ENCODE measurements at regions not wholly inside any gene's neighbourhood (a gene's known extent, or its start where the extent isn't known, plus 50 kb on each side); places are given as distances from the start of the nearest gene placed in this dataset.

DNA sequence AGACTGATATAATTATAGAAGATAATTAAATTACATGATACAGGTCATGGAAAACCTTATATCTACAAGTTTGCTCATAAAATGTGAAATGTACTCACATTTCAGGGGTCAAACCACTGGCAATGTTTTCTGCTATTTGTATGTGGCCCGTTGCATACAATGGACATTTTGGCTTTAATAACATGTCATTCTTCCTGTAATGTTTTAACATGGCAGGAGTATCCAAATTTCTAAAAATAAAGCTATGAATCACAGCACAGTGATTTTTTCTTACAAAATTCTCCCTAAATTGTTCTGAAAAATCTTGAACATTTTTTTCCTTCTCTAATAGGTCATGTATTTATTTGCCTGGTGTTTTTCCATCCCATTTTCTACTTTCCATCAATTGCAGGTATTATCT, 305.7 kb downstream of the SMOC2 start:
- Histone ChIP-seq H3K27ac (no peak overlapping the region), H3K4me3 (no peak overlapping the region), H3K4me1 (no peaks in the 10 kb centered on the region), H3K9me3 (no peaks in the 10 kb centered on the region), H3K4me2 (no peak overlapping the region)
- ATAC-seq (no peak), FAIRE-seq (no peak), DNase-seq (ENCODE audit: low read depth in 1 of 2, low spot score in 1 of 2) (no peak)
- CTCF ChIA-PET = no interaction called here
- TF ChIP-seq FOXS1 (CRISPR knock-in tag; IDR thresholded peaks at IDR 0.05) = no peak
- TF ChIP-seq TFCP2L1 (CRISPR knock-in tag; IDR thresholded peaks at IDR 0.05) = no peak
- no peak for TF ChIP-seq JUNB (IDR thresholded peaks at IDR 0.05)
- no peak for TF ChIP-seq POLR2A (IDR thresholded peaks at IDR 0.05; ENCODE audit: low read length)
- no peak for TF ChIP-seq KDM5A (IDR thresholded peaks at IDR 0.05)
- TF ChIP-seq HMGXB4 (CRISPR knock-in tag; IDR thresholded peaks at IDR 0.05; ENCODE audit: borderline replicate concordance) = no peak
- no peak for TF ChIP-seq EHF (CRISPR knock-in tag; IDR thresholded peaks at IDR 0.05)
- no peak for TF ChIP-seq MAFK (IDR thresholded peaks at IDR 0.05; ENCODE audit: partially characterized antibody)
- no peak for TF ChIP-seq RAD21 (conservative IDR thresholded peaks at IDR 0.05 in 1 of 2, IDR thresholded peaks at IDR 0.05 in 1 of 2)
- TF ChIP-seq RCOR1 (IDR thresholded peaks at IDR 0.05; ENCODE audit: low read depth, low read length) = no peak
- TF ChIP-seq ZSCAN20 (CRISPR knock-in tag; IDR thresholded peaks at IDR 0.05) = no peak
- TF ChIP-seq HDAC2 (IDR thresholded peaks at IDR 0.05) = no peak
- no peak for TF ChIP-seq SREBF2 (IDR thresholded peaks at IDR 0.05)
- TF ChIP-seq RNF2 (IDR thresholded peaks at IDR 0.05; ENCODE audit: borderline replicate concordance, low read depth) = no peak
- no peak for TF ChIP-seq BHLHE40 (IDR thresholded peaks at IDR 0.05; ENCODE audit: low read depth, low read length)
- 4% methylated on average over 1 of the region's 1 CpG for WGBS (ENCODE audit: missing lambda C conversion rate)
- POLR2A ChIA-PET = no interaction called here

GRCh38 chr6:168746013-168746412, 305.0 kb downstream of the SMOC2 start:
- Histone ChIP-seq H3K27ac (no peak overlapping the region), H3K4me1 (no peaks in the 10 kb centered on the region), H3K4me3 (no peak overlapping the region), H3K4me2 (no peak overlapping the region), H3K9me3 (no peaks in the 10 kb centered on the region)
- WGBS (ENCODE audit: missing lambda C conversion rate) = 85% methylated on average over 3 of the region's 3 CpGs
- CTCF ChIA-PET = no interaction called here
- ATAC-seq (no peak), FAIRE-seq (no peak), DNase-seq (ENCODE audit: low read depth in 1 of 2, low spot score in 1 of 2) (no peak)
- no peak for TF ChIP-seq SMC3 (IDR thresholded peaks at IDR 0.05)
- POLR2A ChIA-PET = no interaction called here

- H3K27ac ChIP-seq = no peak overlapping the region
- DNase-seq (ENCODE audit: low read depth in 1 of 2, low spot score in 1 of 2) (no peak), FAIRE-seq (no peak), ATAC-seq (no peak)
- 2% methylated on average over 3 of the region's 3 CpGs for WGBS (ENCODE audit: missing lambda C conversion rate)
- no peaks in the 10 kb centered on the region for H3K4me1 ChIP-seq
- CTCF ChIA-PET = interaction anchor here (0.7 kb wide), 1 partner anchor 13 kb away, joined by 3 read pairs; no protein-coding TSS in a partner anchor
- POLR2A ChIA-PET = no interaction called here
- H3K9me3 ChIP-seq = no peaks in the 10 kb centered on the region
- no peak overlapping the region for H3K4me3 ChIP-seq
- H3K4me2 ChIP-seq = no peak overlapping the region
- TF ChIP-seq, protein P1, sequence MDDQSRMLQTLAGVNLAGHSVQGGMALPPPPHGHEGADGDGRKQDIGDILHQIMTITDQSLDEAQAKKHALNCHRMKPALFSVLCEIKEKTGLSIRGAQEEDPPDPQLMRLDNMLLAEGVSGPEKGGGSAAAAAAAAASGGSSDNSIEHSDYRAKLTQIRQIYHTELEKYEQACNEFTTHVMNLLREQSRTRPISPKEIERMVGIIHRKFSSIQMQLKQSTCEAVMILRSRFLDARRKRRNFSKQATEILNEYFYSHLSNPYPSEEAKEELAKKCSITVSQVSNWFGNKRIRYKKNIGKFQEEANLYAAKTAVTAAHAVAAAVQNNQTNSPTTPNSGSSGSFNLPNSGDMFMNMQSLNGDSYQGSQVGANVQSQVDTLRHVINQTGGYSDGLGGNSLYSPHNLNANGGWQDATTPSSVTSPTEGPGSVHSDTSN (IDR thresholded peaks at IDR 0.05) = no peak
- TF ChIP-seq RCOR1 (IDR thresholded peaks at IDR 0.05; ENCODE audit: low read depth, low read length) (no peak), NR3C1 (IDR thresholded peaks at IDR 0.05) (no peak), PHF8 (IDR thresholded peaks at IDR 0.05; ENCODE audit: borderline replicate concordance, low read depth) (no peak), MYC (IDR thresholded peaks at IDR 0.05; ENCODE audit: borderline replicate concordance, low read length) (no peak), BHLHE40 (IDR thresholded peaks at IDR 0.05; ENCODE audit: low read depth, low read length) (no peak), FOSB (CRISPR knock-in tag; IDR thresholded peaks at IDR 0.05) (no peak), ZSCAN20 (CRISPR knock-in tag; IDR thresholded peaks at IDR 0.05) (no peak), GATA3 (IDR thresholded peaks at IDR 0.05; ENCODE audit: borderline replicate concordance) (no peak), RNF2 (IDR thresholded peaks at IDR 0.05; ENCODE audit: borderline replicate concordance, low read depth) (no peak), KDM5A (IDR thresholded peaks at IDR 0.05) (no peak), JUNB (IDR thresholded peaks at IDR 0.05) (no peak), EHF (CRISPR knock-in tag; IDR thresholded peaks at IDR 0.05) (no peak), TFCP2L1 (CRISPR knock-in tag; IDR thresholded peaks at IDR 0.05) (no peak)
- TF ChIP-seq, protein P2, sequence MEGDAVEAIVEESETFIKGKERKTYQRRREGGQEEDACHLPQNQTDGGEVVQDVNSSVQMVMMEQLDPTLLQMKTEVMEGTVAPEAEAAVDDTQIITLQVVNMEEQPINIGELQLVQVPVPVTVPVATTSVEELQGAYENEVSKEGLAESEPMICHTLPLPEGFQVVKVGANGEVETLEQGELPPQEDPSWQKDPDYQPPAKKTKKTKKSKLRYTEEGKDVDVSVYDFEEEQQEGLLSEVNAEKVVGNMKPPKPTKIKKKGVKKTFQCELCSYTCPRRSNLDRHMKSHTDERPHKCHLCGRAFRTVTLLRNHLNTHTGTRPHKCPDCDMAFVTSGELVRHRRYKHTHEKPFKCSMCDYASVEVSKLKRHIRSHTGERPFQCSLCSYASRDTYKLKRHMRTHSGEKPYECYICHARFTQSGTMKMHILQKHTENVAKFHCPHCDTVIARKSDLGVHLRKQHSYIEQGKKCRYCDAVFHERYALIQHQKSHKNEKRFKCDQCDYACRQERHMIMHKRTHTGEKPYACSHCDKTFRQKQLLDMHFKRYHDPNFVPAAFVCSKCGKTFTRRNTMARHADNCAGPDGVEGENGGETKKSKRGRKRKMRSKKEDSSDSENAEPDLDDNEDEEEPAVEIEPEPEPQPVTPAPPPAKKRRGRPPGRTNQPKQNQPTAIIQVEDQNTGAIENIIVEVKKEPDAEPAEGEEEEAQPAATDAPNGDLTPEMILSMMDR (IDR thresholded peaks at IDR 0.05) = no peak
These were observed 303.9 kb downstream of the SMOC2 start for GRCh38 chr6:168744861-168745260.

Measured in A549 (cell line).